GM12891 (cell line): ENCODE measurements at regions not wholly inside any gene's neighbourhood (a gene's known extent, or its start where the extent isn't known, plus 50 kb on each side); places are given as distances from the start of the nearest gene placed in this dataset.

ENCODE experiments used
- DNase-seq: peaks from one replicate; pipeline ENCODE4 v3.0.0; 2011; ENCODE audit warnings: low spot score; ENCODE audit not compliant: insufficient read length
- FAIRE-seq: peaks from 2 replicates; lab custom pipeline; 2011; peaks lifted over from hg19 to GRCh38; lab: Jason Lieb, UNC
- PAX5 ChIP-seq: IDR thresholded peaks from 2 replicates; pipeline ENCODE4 v1.6.1; 2011; ENCODE audit warnings: low read length, moderate library complexity, mild to moderate bottlenecking; ENCODE audit not compliant: insufficient read depth, severe bottlenecking
- POLR2A ChIP-seq: IDR thresholded peaks from 2 replicates; pipeline ENCODE4 v1.6.1; 2011; ENCODE audit warnings: low read depth, low read length, control low read depth
- POLR2AphosphoS5 ChIP-seq: IDR thresholded peaks from 2 replicates; pipeline ENCODE4 v1.6.1; 2011; ENCODE audit warnings: low read depth, low read length, control low read depth
- POU2F2 ChIP-seq: IDR thresholded peaks from 2 replicates; pipeline ENCODE4 v1.6.1; 2011; ENCODE audit warnings: low read depth, mild to moderate bottlenecking, control low read depth, low read length, moderate library complexity
- SPI1 ChIP-seq: IDR thresholded peaks from 2 replicates; pipeline ENCODE4 v1.6.1; 2011; ENCODE audit warnings: low read depth, low read length, control low read depth
- TAF1 ChIP-seq: IDR thresholded peaks from 2 replicates; pipeline ENCODE4 v1.6.1; 2011; ENCODE audit warnings: low read depth, low read length, control low read depth

DNA sequence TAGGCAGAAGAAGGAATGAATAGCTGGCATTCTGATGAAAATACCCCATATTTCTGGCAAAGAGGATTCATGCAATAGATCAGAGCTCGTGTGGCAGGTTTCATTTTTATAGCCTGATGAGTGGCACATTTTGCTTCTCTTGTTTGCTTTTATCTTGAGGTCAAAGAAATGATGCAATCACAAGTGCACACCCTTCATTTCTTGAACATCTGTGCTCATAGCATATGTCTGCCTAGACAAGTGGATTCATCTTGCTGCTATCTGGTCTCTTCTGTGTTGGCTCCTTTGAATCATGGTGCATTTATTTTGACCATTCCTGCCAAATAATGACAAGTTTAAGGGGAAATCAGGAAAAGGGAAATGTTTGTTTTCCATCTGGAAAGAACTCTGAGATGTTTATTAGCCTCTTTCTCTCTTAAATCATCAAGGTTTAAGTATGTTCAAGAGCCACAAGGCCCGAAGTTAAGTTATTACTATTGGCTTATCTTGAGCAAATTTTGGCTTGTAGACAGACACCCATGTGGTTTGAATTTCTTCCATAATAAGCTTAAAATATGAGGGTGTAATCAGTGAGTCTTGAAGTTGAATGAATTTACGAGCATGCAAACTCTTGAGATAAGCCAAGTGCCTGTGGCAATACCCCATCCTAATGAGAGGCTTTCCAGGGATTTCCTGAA lies 59.3 kb upstream of the HS3ST1 start:
- DNase-seq: no peak
- FAIRE-seq: no peak
- no peak for TF ChIP-seq POLR2A
- TF ChIP-seq POU2F2: no peak
- TF ChIP-seq PAX5: no peak
- no peak for TF ChIP-seq POLR2AphosphoS5
- TF ChIP-seq SPI1: no peak
- TF ChIP-seq TAF1: no peak

DNA sequence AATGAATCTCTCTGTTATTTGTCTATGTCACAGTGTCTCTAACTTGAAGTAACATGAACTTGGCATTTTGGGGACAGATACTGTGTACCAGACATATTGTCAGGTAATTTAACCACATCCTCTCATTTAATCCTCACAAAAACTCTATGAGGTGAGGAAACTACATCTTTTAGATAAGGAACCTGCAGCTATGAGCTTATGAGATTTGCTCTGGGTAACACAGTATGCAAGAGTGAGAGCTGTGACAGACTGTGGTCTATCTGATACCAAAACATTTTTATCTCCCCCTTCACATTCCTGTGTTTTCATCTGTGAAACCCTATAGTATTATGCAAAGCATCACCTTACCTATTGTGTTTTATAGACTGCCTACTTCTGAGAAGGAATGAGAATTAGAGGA lies 58.4 kb upstream of the HS3ST1 start:
- TF ChIP-seq POLR2A (no peak), POLR2AphosphoS5 (no peak), SPI1 (no peak), PAX5 (no peak), POU2F2 (no peak)
- no peak for FAIRE-seq
- no peak for DNase-seq

DNA sequence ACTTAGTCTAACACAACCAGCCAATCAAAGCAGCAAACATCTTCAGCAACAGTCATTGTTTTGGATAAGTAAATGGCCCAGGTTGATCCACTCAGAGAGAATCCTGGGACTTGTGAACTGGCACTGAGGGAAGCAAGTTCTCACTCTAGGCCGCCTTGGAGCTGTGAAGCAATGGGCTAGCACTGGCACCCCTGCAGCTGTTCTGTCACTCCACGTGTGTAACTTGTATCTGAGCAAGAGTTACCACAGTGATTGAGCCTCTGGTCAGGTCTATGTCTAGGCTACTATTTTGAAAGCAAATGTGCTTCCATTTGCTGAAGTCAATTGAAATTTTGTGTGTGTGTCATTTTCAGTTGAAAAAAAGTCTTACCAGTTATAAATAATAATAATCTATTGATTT lies 57.2 kb upstream of the HS3ST1 start:
- FAIRE-seq: no peak
- DNase-seq: no peak
- TF ChIP-seq POLR2A (no peak), POLR2AphosphoS5 (no peak), PAX5 (no peak)

DNA sequence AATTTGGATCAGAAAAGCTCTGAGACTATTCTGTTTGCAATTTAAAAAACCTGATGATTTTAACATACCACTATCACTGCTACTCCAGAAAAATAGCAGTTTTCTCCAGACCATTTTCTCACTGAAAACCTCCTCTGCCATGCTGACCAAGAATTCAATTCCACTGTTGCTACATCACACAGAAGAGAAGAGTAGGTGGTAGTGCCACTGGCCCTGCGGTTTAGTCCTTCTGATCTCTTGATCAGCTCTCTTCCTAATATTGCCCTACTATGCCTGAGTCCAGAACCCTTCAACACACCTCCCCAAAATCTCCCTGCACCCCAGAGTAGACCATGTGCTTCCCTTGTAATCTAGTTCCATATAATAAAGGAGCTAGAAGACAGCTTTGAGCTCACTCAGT lies 55.8 kb upstream of the HS3ST1 start:
- TF ChIP-seq PAX5 (no peak), POLR2AphosphoS5 (no peak), POLR2A (no peak), POU2F2 (no peak), SPI1 (no peak), TAF1 (no peak)
- DNase-seq: no peak
- no peak for FAIRE-seq

DNA sequence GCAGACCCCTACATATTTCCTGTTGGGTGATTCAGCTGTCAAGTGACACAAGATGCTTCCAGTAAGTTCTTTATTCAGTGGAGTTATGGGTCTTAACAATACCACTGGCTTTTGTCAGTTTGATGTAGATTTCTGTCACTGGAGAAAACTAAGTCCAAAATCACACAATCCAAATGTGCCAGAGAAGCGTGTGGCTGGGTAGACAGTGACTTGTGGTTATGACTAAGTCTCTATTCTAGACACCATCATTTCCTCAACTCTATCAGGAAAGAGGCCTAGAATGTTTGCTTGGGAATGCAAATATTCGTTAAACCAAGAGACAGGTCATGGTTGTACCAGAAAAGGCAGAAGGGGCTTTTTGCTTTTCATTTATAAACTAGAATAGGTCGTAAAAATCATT lies 54.4 kb upstream of the HS3ST1 start:
- no peak for DNase-seq
- FAIRE-seq: no peak
- TF ChIP-seq POLR2A (no peak), POU2F2 (no peak), POLR2AphosphoS5 (no peak)

DNA sequence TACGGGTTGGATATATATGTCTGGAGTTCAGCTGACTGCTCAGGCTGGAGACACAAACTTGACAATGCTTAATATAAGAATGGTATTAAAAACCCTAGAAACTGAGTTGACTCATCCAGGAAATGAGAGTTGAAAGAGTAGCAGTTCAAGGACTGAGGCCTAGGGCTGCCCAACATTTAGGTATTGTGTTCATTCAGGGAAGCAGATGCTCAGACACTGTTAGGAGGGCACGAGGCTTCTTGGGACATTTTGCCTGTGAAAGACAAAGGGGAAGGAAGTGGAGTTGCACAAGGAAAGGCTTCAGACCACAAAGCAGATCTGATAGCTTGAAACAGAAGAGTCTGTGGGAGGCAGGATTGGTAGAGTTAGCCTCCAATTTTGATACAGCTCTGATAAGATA lies 52.0 kb upstream of the HS3ST1 start:
- no peak for DNase-seq
- peak; percentile 59 for FAIRE-seq
- TF ChIP-seq SPI1: no peak
- no peak for TF ChIP-seq TAF1
- no peak for TF ChIP-seq POU2F2
- TF ChIP-seq PAX5: no peak
- TF ChIP-seq POLR2AphosphoS5: no peak
- TF ChIP-seq POLR2A: no peak
